HG02970 (cell line): ENCODE measurements at regions not wholly inside any gene's neighbourhood (a gene's known extent, or its start where the extent isn't known, plus 50 kb on each side); places are given as distances from the start of the nearest gene placed in this dataset.
"Not testable (repeated sequence)": the region's sequence is repeated elsewhere in the genome, so short reads cannot be mapped to it uniquely, and the experiment has no call there.

ENCODE experiments used
- ATAC-seq: cut with Tn5 transposase; IDR thresholded peaks from one replicate; pipeline ENCODE4 v1.9.1; 2021; ENCODE audit warnings: mild to moderate bottlenecking, moderate library complexity, moderate number of reproducible peaks; ENCODE audit not compliant: unreplicated experiment, low FRiP score

- ATAC-seq = no peak
Measured at GRCh38 chr15:69666441-69666882, 213.8 kb downstream of the RPLP1 start.

GRCh38 chr15:69666921-69667811 lies 214.5 kb downstream of the RPLP1 start:
- no peak for ATAC-seq

GRCh38 chr15:69668039-69668705 lies 215.6 kb downstream of the RPLP1 start:
- ATAC-seq = no peak

GRCh38 chr15:69668963-69669362 lies 216.3 kb downstream of the RPLP1 start:
- ATAC-seq = no peak

- ATAC-seq = no peak
Measured at GRCh38 chr15:69669446-69669845, 216.8 kb downstream of the RPLP1 start.

- no peak for ATAC-seq
Measured at GRCh38 chr15:69673291-69673881, 220.8 kb downstream of the RPLP1 start.

GRCh38 chr15:69675731-69676130 lies 223.1 kb downstream of the RPLP1 start:
- no peak for ATAC-seq

GRCh38 chr15:69677403-69677802 lies 224.8 kb downstream of the RPLP1 start:
- ATAC-seq = no peak

GRCh38 chr15:69679623-69680228 lies 227.1 kb downstream of the RPLP1 start:
- peak; percentile 73 for ATAC-seq

- not testable (repeated sequence) for ATAC-seq
Measured at GRCh38 chr15:69684823-69685222, 232.2 kb downstream of the RPLP1 start.

- no peak for ATAC-seq
Measured at GRCh38 chr15:69685512-69686452, 233.2 kb downstream of the RPLP1 start.

- no peak for ATAC-seq
Measured at GRCh38 chr15:69686626-69687025, 234.0 kb downstream of the RPLP1 start.

- no peak for ATAC-seq
Measured at GRCh38 chr15:69689133-69689532, 236.5 kb downstream of the RPLP1 start.

- ATAC-seq = no peak
Measured at GRCh38 chr15:69691307-69692015, 238.8 kb downstream of the RPLP1 start.

GRCh38 chr15:69692342-69692741 lies 239.7 kb downstream of the RPLP1 start:
- ATAC-seq = no peak

- no peak for ATAC-seq
Measured at GRCh38 chr15:69693059-69693458, 240.4 kb downstream of the RPLP1 start.

- no peak for ATAC-seq
Measured at GRCh38 chr15:69696946-69697345, 244.3 kb downstream of the RPLP1 start.

GRCh38 chr15:69697916-69698315 lies 245.3 kb downstream of the RPLP1 start:
- ATAC-seq = no peak

- no peak for ATAC-seq
Measured at GRCh38 chr15:69699096-69699495, 246.5 kb downstream of the RPLP1 start.
